OCI-LY3 (cell line): ENCODE measurements at regions not wholly inside any gene's neighbourhood (a gene's known extent, or its start where the extent isn't known, plus 50 kb on each side); places are given as distances from the start of the nearest gene placed in this dataset.

Experiments used
- CTCF ChIP-seq: fragments of 200-600, 300-600 bp; sonication (generic); IDR thresholded peaks from 2 replicates; pipeline ENCODE4 v1.5.1; 2014; ENCODE audit warnings: antibody characterized with exemption, low read length, low read depth
- EZH2phosphoT487 ChIP-seq: fragments of 200-600 bp; shearing (Covaris generic); IDR thresholded peaks from 2 replicates; pipeline ENCODE4 v1.6.1; 2018; ENCODE audit warnings: antibody characterized with exemption, mixed run types, low read depth

GRCh38 chr6:45803071-45803470 lies 212.6 kb downstream of the CLIC5 start:
- TF ChIP-seq CTCF (no peak), EZH2phosphoT487 (no peak)
